WTC11 (cell line): ENCODE measurements at regions not wholly inside any gene's neighbourhood (a gene's known extent, or its start where the extent isn't known, plus 50 kb on each side); places are given as distances from the start of the nearest gene placed in this dataset.
A peak's percentile ranks its signal among the peaks of the same experiment; 100 is the strongest.

Experiments used
- ATAC-seq: fragments of 200-7000 bp; cut with Tn5 transposase; 2 replicates; pipeline ENCODE4 v1.10.0; 2021; ENCODE audit warnings: mild to moderate bottlenecking, moderate library complexity
- CTCF ChIA-PET: fragments of 300-600 bp; sonication (Branson Sonifier 250); formaldehyde crosslinking; loops from one replicate; lab custom pipeline; 2021; ENCODE audit warnings: antibody characterized with exemption; lab: Charles Lee
- POLR2A ChIA-PET: fragments of 350-600 bp; sonication (Branson Sonifier 250); formaldehyde crosslinking; loops from one replicate; lab custom pipeline; 2021; ENCODE audit warnings: antibody characterized with exemption; lab: Charles Lee
- DNase-seq: peaks from one replicate; pipeline ENCODE4 v3.0.0; 2021; ENCODE audit warnings: low spot score
- H3K27ac Mint-ChIP-seq: 2 replicates; pipeline ENCODE4 v1.8.0; 2021; ENCODE audit warnings: mixed read lengths
- H3K27me3 Mint-ChIP-seq: 2 replicates; pipeline ENCODE4 v1.8.0; 2021; ENCODE audit warnings: low read depth, mild to moderate bottlenecking, moderate library complexity, mixed read lengths
- H3K36me3 Mint-ChIP-seq: 2 replicates; pipeline ENCODE4 v1.8.0; 2021; ENCODE audit warnings: mixed read lengths
- H3K4me1 Mint-ChIP-seq: 2 replicates; pipeline ENCODE4 v1.8.0; 2022; ENCODE audit warnings: mixed read lengths
- H3K4me3 Mint-ChIP-seq: 2 replicates; pipeline ENCODE4 v1.8.0; 2021; ENCODE audit warnings: mild to moderate bottlenecking, moderate library complexity, mixed read lengths
- H3K9me3 Mint-ChIP-seq: 2 replicates; pipeline ENCODE4 v1.8.0; 2021; ENCODE audit warnings: mixed read lengths
- ATF1 ChIP-seq: sonication (generic); formaldehyde crosslinking; IDR thresholded peaks from 2 replicates; pipeline ENCODE4 v1.8.1; 2023; ENCODE audit warnings: mild to moderate bottlenecking, moderate library complexity, missing genetic modification reagents
- CBFB ChIP-seq: sonication (generic); formaldehyde crosslinking; IDR thresholded peaks from 2 replicates; pipeline ENCODE4 v1.8.1; 2022; ENCODE audit warnings: mild to moderate bottlenecking, low read depth, missing genetic modification reagents
- CREM ChIP-seq: sonication (generic); formaldehyde crosslinking; IDR thresholded peaks from 2 replicates; pipeline ENCODE4 v1.8.1; 2022; ENCODE audit warnings: mild to moderate bottlenecking, missing genetic modification reagents, moderate library complexity
- ELF4 ChIP-seq: sonication (generic); formaldehyde crosslinking; IDR thresholded peaks from 2 replicates; pipeline ENCODE4 v1.8.1; 2022; ENCODE audit warnings: low read depth, mild to moderate bottlenecking, moderate library complexity, missing genetic modification reagents
- EMX1 ChIP-seq: fragments of 250-450 bp; sonication (Bioruptor Pico); IDR thresholded peaks from 2 replicates; pipeline ENCODE4 v1.8.0; 2021; ENCODE audit warnings: mild to moderate bottlenecking
- ESRRA ChIP-seq: sonication (generic); formaldehyde crosslinking; IDR thresholded peaks from 2 replicates; pipeline ENCODE4 v1.8.1; 2022; ENCODE audit warnings: mild to moderate bottlenecking, missing genetic modification reagents, borderline replicate concordance
- ETV6 ChIP-seq: sonication (generic); formaldehyde crosslinking; IDR thresholded peaks from 2 replicates; pipeline ENCODE4 v1.8.1; 2022; ENCODE audit warnings: mild to moderate bottlenecking, missing genetic modification reagents
- IRF2 ChIP-seq: sonication (generic); formaldehyde crosslinking; IDR thresholded peaks from 2 replicates; pipeline ENCODE4 v1.8.0; 2022; ENCODE audit warnings: low read depth, missing genetic modification reagents, borderline replicate concordance
- JAZF1 ChIP-seq: fragments of 250-450 bp; sonication (Bioruptor Pico); IDR thresholded peaks from 2 replicates; pipeline ENCODE4 v1.9.0; 2021; ENCODE audit warnings: moderate library complexity, mild to moderate bottlenecking, inconsistent platforms
- JUN ChIP-seq: sonication (generic); formaldehyde crosslinking; IDR thresholded peaks from 2 replicates; pipeline ENCODE4 v1.8.0; 2023; ENCODE audit warnings: mild to moderate bottlenecking, missing genetic modification reagents
- KAT7 ChIP-seq: sonication (generic); formaldehyde crosslinking; IDR thresholded peaks from 2 replicates; pipeline ENCODE4 v1.8.1; 2023; ENCODE audit warnings: missing genetic modification reagents, mild to moderate bottlenecking, borderline replicate concordance
- MXD4 ChIP-seq: fragments of 250-450 bp; sonication (Bioruptor Pico); IDR thresholded peaks from 2 replicates; pipeline ENCODE4 v1.8.0; 2021; ENCODE audit warnings: mild to moderate bottlenecking, moderate library complexity, borderline replicate concordance
- MYBL2 ChIP-seq: sonication (generic); formaldehyde crosslinking; IDR thresholded peaks from 2 replicates; pipeline ENCODE4 v1.8.1; 2023; ENCODE audit warnings: mild to moderate bottlenecking, moderate library complexity, missing genetic modification reagents
- NFATC4 ChIP-seq: fragments of 250-450 bp; sonication (Bioruptor Pico); IDR thresholded peaks from 2 replicates; pipeline ENCODE4 v1.9.0; 2021; ENCODE audit warnings: mild to moderate bottlenecking
- NFYB ChIP-seq: sonication (generic); formaldehyde crosslinking; conservative IDR thresholded peaks from 2 replicates; pipeline ENCODE4 v1.8.0; 2022; ENCODE audit warnings: low read depth, missing genetic modification reagents
- NR2C2 ChIP-seq: sonication (generic); formaldehyde crosslinking; IDR thresholded peaks from 2 replicates; pipeline ENCODE4 v1.8.0; 2022; ENCODE audit warnings: mild to moderate bottlenecking, missing genetic modification reagents
- NR3C1 ChIP-seq: sonication (generic); formaldehyde crosslinking; conservative IDR thresholded peaks from 2 replicates; pipeline ENCODE4 v1.8.1; 2023; ENCODE audit warnings: low read depth, mild to moderate bottlenecking, missing genetic modification reagents
- SMAD3 ChIP-seq: sonication (generic); formaldehyde crosslinking; IDR thresholded peaks from 2 replicates; pipeline ENCODE4 v1.8.0; 2022; ENCODE audit warnings: missing genetic modification reagents, mild to moderate bottlenecking, borderline replicate concordance
- ZBTB21 ChIP-seq: sonication (generic); formaldehyde crosslinking; IDR thresholded peaks from 2 replicates; pipeline ENCODE4 v1.8.1; 2023; ENCODE audit warnings: mild to moderate bottlenecking, missing genetic modification reagents, borderline replicate concordance
- ZNF138 ChIP-seq: sonication (generic); formaldehyde crosslinking; conservative IDR thresholded peaks from 2 replicates; pipeline ENCODE4 v1.8.1; 2022; ENCODE audit warnings: mild to moderate bottlenecking, moderate library complexity, missing genetic modification reagents
- ZNF396 ChIP-seq: fragments of 250-450 bp; sonication (Bioruptor Pico); IDR thresholded peaks from 2 replicates; pipeline ENCODE4 v1.8.0; 2021; ENCODE audit warnings: mild to moderate bottlenecking, moderate library complexity, borderline replicate concordance
- TF ChIP-seq, protein P1 (sequence below): fragments of 250-450 bp; sonication (Bioruptor Pico); IDR thresholded peaks from 2 replicates; pipeline ENCODE4 v1.8.0; 2021; ENCODE audit warnings: mild to moderate bottlenecking
- TF ChIP-seq, protein P2 (sequence below): sonication (generic); formaldehyde crosslinking; IDR thresholded peaks from 2 replicates; pipeline ENCODE4 v1.8.1; 2023; ENCODE audit warnings: mild to moderate bottlenecking, missing genetic modification reagents, borderline replicate concordance
- TF ChIP-seq, protein P3 (sequence below): sonication (generic); formaldehyde crosslinking; IDR thresholded peaks from 2 replicates; pipeline ENCODE4 v1.8.0; 2022; ENCODE audit warnings: mild to moderate bottlenecking, missing genetic modification reagents
- TF ChIP-seq, protein P4 (sequence below): fragments of 250-450 bp; sonication (Bioruptor Pico); conservative IDR thresholded peaks from 2 replicates; pipeline ENCODE4 v1.9.0; 2021; ENCODE audit warnings: mild to moderate bottlenecking
- TF ChIP-seq, protein P5 (sequence below): fragments of 250-450 bp; sonication (Bioruptor Pico); IDR thresholded peaks from 2 replicates; pipeline ENCODE4 v1.9.0; 2021; ENCODE audit warnings: mild to moderate bottlenecking

DNA sequence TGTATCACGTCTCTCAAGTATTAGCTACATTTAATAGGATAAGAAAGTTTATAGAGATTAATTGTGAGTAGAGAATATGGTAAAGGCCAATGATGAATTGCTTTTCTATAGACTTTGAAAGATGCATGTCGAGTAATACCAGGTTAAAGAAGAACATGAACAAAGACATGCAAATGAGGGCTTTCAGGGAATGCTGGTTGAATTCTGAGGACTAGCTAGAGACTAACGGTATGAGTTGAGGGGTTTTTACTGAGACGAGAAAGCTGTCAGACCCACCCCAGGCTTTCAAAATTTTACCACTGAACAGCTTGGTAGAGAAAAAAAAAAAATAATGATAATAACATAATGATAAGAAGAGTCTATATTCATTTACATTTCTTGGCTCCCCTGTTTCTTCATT lies 796.0 kb upstream of the CDH8 start:
- CTCF ChIA-PET: no interaction called here
- peak; percentile 60 for ATAC-seq
- H3K27ac Mint-ChIP-seq: no peak overlapping the region

DNA sequence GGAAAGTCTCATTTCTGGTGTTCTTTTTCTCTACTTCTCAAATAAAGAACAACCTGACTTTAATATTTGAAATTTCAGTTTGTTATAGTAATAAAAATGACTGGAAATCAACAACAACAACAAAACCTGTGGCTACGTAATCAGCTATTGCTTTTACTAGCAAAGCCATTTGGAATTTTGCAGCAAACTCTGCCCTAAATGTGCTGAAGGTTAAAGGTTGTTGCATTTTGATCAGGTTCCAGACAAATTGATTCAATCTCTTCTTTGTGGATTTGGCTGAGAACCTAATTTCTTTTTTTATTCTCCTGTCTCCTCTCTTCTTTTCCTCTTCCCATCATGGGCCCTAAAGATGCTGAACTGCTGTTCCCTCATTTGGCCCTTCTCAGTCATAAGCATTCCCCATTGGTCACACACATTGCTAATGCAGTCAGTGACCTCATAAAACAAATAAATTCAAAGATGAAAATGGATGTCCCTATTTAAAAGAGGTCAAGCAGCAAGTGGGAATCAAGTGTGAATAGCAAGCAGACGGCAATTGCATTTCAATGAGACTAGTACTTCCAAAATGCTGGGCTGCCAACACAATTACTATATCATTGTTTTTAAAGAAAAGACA lies 795.1 kb upstream of the CDH8 start:
- ChIA-PET CTCF (no interaction called here), POLR2A (no interaction called here)
- Mint-ChIP-seq H3K36me3 (no peaks in the 10 kb centered on the region), H3K4me1 (peaks cover 25% of the 10 kb centered on the region), H3K9me3 (no peaks in the 10 kb centered on the region), H3K4me3 (no peak overlapping the region), H3K27ac (peak overlapping the region; percentile 88; the same call in 1 of the 2 replicates), H3K27me3 (no peaks in the 10 kb centered on the region)
- DNase-seq: no peak
- peak; percentile 32; the same call in 1 of the 2 replicates for ATAC-seq
- no peak for TF ChIP-seq IRF2
- TF ChIP-seq ETV6 (CRISPR knock-in tag): no peak
- TF ChIP-seq NFYB: no peak
- TF ChIP-seq NR2C2 (CRISPR knock-in tag): no peak
- TF ChIP-seq ZNF138 (CRISPR knock-in tag): no peak
- TF ChIP-seq MYBL2: no peak
- TF ChIP-seq, protein P1, sequence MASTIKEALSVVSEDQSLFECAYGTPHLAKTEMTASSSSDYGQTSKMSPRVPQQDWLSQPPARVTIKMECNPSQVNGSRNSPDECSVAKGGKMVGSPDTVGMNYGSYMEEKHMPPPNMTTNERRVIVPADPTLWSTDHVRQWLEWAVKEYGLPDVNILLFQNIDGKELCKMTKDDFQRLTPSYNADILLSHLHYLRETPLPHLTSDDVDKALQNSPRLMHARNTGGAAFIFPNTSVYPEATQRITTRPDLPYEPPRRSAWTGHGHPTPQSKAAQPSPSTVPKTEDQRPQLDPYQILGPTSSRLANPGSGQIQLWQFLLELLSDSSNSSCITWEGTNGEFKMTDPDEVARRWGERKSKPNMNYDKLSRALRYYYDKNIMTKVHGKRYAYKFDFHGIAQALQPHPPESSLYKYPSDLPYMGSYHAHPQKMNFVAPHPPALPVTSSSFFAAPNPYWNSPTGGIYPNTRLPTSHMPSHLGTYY (CRISPR knock-in tag): no peak
- no peak for TF ChIP-seq NFATC4 (CRISPR knock-in tag)
- TF ChIP-seq ESRRA (CRISPR knock-in tag): no peak
- no peak for TF ChIP-seq JUN (CRISPR knock-in tag)
- TF ChIP-seq, protein P2, sequence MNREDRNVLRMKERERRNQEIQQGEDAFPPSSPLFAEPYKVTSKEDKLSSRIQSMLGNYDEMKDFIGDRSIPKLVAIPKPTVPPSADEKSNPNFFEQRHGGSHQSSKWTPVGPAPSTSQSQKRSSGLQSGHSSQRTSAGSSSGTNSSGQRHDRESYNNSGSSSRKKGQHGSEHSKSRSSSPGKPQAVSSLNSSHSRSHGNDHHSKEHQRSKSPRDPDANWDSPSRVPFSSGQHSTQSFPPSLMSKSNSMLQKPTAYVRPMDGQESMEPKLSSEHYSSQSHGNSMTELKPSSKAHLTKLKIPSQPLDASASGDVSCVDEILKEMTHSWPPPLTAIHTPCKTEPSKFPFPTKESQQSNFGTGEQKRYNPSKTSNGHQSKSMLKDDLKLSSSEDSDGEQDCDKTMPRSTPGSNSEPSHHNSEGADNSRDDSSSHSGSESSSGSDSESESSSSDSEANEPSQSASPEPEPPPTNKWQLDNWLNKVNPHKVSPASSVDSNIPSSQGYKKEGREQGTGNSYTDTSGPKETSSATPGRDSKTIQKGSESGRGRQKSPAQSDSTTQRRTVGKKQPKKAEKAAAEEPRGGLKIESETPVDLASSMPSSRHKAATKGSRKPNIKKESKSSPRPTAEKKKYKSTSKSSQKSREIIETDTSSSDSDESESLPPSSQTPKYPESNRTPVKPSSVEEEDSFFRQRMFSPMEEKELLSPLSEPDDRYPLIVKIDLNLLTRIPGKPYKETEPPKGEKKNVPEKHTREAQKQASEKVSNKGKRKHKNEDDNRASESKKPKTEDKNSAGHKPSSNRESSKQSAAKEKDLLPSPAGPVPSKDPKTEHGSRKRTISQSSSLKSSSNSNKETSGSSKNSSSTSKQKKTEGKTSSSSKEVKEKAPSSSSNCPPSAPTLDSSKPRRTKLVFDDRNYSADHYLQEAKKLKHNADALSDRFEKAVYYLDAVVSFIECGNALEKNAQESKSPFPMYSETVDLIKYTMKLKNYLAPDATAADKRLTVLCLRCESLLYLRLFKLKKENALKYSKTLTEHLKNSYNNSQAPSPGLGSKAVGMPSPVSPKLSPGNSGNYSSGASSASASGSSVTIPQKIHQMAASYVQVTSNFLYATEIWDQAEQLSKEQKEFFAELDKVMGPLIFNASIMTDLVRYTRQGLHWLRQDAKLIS: no peak
- no peak for TF ChIP-seq ELF4 (CRISPR knock-in tag)
- TF ChIP-seq, protein P3, sequence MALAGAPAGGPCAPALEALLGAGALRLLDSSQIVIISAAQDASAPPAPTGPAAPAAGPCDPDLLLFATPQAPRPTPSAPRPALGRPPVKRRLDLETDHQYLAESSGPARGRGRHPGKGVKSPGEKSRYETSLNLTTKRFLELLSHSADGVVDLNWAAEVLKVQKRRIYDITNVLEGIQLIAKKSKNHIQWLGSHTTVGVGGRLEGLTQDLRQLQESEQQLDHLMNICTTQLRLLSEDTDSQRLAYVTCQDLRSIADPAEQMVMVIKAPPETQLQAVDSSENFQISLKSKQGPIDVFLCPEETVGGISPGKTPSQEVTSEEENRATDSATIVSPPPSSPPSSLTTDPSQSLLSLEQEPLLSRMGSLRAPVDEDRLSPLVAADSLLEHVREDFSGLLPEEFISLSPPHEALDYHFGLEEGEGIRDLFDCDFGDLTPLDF (CRISPR knock-in tag): no peak
- TF ChIP-seq SMAD3 (CRISPR knock-in tag): no peak
- no peak for TF ChIP-seq JAZF1
- no peak for TF ChIP-seq ZNF396

More for the DNA sequence above, 796.0 kb upstream of the CDH8 start:
- Mint-ChIP-seq H3K27me3 (no peaks in the 10 kb centered on the region), H3K9me3 (no peaks in the 10 kb centered on the region), H3K4me1 (peaks cover 25% of the 10 kb centered on the region)
- POLR2A ChIA-PET: interaction anchor here (0.6 kb wide), 1 partner anchor 138 kb away, joined by 3 read pairs; no protein-coding TSS in a partner anchor
- DNase-seq: no peak
- no peak for TF ChIP-seq EMX1
- TF ChIP-seq, protein P4, sequence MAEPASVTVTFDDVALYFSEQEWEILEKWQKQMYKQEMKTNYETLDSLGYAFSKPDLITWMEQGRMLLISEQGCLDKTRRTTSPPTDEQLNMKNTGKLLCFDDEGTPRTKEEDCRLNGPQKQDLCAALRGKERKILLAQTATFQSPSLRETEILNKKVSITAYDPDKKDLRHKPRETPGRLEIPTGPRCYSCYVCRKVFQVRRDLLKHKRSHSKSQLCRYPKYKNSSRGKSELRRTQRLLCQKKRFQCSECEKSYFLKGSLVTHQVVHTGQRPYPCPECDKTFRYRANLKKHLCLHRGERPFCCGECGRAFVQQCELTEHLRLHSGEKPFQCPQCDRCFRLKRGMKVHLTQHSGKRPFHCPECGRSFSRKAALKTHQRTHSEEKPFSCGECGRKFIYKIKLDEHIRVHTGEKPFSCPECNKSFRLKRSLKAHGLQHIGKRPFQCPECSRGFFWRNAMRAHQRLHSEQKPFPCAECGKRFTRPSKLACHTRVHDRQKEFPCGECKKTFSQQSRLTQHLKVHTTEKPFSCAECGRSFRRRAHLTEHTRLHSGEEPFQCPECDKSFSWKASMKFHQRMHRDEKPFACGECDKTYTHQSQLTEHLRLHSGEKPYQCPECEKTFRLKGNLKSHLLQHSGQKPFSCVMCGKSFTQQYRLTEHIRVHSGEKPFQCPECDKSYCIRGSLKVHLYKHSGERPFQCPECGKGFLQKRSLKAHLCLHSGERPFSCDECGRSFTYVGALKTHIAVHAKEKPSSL: no peak
- no peak for TF ChIP-seq JUN (CRISPR knock-in tag)
- no peak for TF ChIP-seq CBFB (CRISPR knock-in tag)
- TF ChIP-seq ZNF396: no peak
- no peak for TF ChIP-seq JAZF1
- TF ChIP-seq ESRRA (CRISPR knock-in tag): no peak
- TF ChIP-seq CREM (CRISPR knock-in tag): no peak
- TF ChIP-seq NR3C1 (CRISPR knock-in tag): no peak
- no peak for TF ChIP-seq KAT7 (CRISPR knock-in tag)
- TF ChIP-seq ATF1 (CRISPR knock-in tag): no peak
- TF ChIP-seq, protein P5, sequence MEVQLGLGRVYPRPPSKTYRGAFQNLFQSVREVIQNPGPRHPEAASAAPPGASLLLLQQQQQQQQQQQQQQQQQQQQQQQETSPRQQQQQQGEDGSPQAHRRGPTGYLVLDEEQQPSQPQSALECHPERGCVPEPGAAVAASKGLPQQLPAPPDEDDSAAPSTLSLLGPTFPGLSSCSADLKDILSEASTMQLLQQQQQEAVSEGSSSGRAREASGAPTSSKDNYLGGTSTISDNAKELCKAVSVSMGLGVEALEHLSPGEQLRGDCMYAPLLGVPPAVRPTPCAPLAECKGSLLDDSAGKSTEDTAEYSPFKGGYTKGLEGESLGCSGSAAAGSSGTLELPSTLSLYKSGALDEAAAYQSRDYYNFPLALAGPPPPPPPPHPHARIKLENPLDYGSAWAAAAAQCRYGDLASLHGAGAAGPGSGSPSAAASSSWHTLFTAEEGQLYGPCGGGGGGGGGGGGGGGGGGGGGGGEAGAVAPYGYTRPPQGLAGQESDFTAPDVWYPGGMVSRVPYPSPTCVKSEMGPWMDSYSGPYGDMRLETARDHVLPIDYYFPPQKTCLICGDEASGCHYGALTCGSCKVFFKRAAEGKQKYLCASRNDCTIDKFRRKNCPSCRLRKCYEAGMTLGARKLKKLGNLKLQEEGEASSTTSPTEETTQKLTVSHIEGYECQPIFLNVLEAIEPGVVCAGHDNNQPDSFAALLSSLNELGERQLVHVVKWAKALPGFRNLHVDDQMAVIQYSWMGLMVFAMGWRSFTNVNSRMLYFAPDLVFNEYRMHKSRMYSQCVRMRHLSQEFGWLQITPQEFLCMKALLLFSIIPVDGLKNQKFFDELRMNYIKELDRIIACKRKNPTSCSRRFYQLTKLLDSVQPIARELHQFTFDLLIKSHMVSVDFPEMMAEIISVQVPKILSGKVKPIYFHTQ (CRISPR knock-in tag): no peak
- no peak for TF ChIP-seq ZBTB21 (CRISPR knock-in tag)
- no peak for TF ChIP-seq MXD4 (CRISPR knock-in tag)
- TF ChIP-seq, all 79 proteins: peak for 0
- Mint-ChIP-seq H3K4me3 (no peak overlapping the region), H3K36me3 (no peaks in the 10 kb centered on the region)
